ENCODE measurements at regions not wholly inside any gene's neighbourhood (a gene's known extent, or its start where the extent isn't known, plus 50 kb on each side); places are given as distances from the start of the nearest gene placed in this dataset.

DNA sequence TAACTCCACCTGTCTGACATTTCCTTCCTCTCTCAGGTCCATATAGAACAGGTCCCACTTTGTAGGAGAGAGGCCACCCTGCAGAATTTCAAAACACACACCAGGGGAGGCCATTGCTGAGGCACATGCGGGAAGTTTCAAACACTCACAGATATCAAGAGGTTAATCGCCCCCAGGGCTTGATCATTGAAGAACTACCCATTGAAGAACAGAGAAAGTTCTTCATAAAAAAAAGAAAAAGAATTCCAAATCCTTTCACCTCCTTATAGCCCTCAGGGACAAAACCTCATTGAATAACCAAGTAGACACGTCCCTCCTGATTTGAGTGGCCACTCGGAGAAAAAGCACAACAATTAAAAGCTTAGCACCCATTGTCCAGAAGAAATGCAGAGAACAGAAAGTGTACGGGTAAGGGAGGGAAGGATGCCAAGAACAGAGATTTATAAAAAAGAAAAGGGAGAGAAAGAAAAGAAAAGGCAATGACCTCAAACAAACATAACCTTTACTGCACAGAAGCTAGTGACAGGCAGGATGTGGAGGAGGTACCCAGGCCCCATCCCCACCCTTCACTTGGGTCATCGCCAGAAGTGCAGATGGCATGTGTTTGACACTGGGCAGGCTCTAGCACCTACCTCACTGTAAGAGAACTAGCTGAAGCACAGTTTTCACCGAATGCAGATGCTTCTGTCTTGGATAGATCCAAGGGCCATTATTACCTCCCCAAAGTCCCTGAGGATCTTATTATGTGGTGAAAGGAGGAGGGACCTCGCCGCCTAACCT is 112.3 kb upstream of the HES1 start:
- TF ChIP-seq, protein P1, sequence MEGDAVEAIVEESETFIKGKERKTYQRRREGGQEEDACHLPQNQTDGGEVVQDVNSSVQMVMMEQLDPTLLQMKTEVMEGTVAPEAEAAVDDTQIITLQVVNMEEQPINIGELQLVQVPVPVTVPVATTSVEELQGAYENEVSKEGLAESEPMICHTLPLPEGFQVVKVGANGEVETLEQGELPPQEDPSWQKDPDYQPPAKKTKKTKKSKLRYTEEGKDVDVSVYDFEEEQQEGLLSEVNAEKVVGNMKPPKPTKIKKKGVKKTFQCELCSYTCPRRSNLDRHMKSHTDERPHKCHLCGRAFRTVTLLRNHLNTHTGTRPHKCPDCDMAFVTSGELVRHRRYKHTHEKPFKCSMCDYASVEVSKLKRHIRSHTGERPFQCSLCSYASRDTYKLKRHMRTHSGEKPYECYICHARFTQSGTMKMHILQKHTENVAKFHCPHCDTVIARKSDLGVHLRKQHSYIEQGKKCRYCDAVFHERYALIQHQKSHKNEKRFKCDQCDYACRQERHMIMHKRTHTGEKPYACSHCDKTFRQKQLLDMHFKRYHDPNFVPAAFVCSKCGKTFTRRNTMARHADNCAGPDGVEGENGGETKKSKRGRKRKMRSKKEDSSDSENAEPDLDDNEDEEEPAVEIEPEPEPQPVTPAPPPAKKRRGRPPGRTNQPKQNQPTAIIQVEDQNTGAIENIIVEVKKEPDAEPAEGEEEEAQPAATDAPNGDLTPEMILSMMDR (IDR thresholded peaks at IDR 0.05) = no peak
- TF ChIP-seq POLR2A (IDR thresholded peaks at IDR 0.05) = no peak
